KMS-11 (cell line): ENCODE measurements at regions not wholly inside any gene's neighbourhood (a gene's known extent, or its start where the extent isn't known, plus 50 kb on each side); places are given as distances from the start of the nearest gene placed in this dataset.

Source experiments
- H2AFZ ChIP-seq: fragments of 200-600 bp; sonication (generic); 2 replicates; pipeline ENCODE4 v1.6.1; 2016; ENCODE audit warnings: antibody characterized with exemption, mixed run types, low read depth
- H3K27ac ChIP-seq: fragments of 200-600 bp; sonication (generic); 2 replicates; pipeline ENCODE4 v1.6.1; 2016; ENCODE audit warnings: mild to moderate bottlenecking, mixed run types
- H3K27me3 ChIP-seq: fragments of 200-600 bp; sonication (generic); 2 replicates; pipeline ENCODE4 v1.6.1; 2017; ENCODE audit warnings: mild to moderate bottlenecking, low read depth, mixed run types, moderate library complexity; ENCODE audit not compliant: insufficient read depth
- H3K36me3 ChIP-seq: fragments of 200-600 bp; sonication (generic); 2 replicates; pipeline ENCODE4 v1.6.1; 2017; ENCODE audit warnings: mild to moderate bottlenecking, mixed run types; ENCODE audit not compliant: insufficient read depth
- H3K4me1 ChIP-seq: fragments of 200-600 bp; sonication (generic); 2 replicates; pipeline ENCODE4 v1.6.1; 2016; ENCODE audit warnings: mild to moderate bottlenecking, low read depth, mixed run types; ENCODE audit not compliant: poor library complexity, severe bottlenecking
- H3K4me2 ChIP-seq: fragments of 200-600 bp; sonication (generic); 2 replicates; pipeline ENCODE4 v1.7.0; 2016; ENCODE audit warnings: mild to moderate bottlenecking, mixed run types
- H3K4me3 ChIP-seq: fragments of 200-600 bp; sonication (generic); IDR thresholded peaks from 2 replicates; pipeline ENCODE4 v1.6.1; 2017; ENCODE audit warnings: low read depth, low read length, mixed read lengths; ENCODE audit not compliant: insufficient read depth
- H3K79me2 ChIP-seq: fragments of 200-600 bp; sonication (generic); 2 replicates; pipeline ENCODE4 v1.6.1; 2016; ENCODE audit warnings: low read depth, mixed run types; ENCODE audit not compliant: insufficient read depth
- H3K9ac ChIP-seq: fragments of 200-600 bp; sonication (generic); 2 replicates; pipeline ENCODE4 v1.6.1; 2016; ENCODE audit warnings: mild to moderate bottlenecking, mixed run types
- H4K20me1 ChIP-seq: fragments of 200-600 bp; sonication (generic); 2 replicates; pipeline ENCODE4 v1.6.1; 2016; ENCODE audit warnings: mild to moderate bottlenecking, mixed run types; ENCODE audit not compliant: insufficient read depth
- CTCF ChIP-seq: fragments of 200-600 bp; sonication (generic); conservative IDR thresholded peaks from 2 replicates; pipeline ENCODE4 v1.6.1; 2017; ENCODE audit warnings: low read depth, mild to moderate bottlenecking, antibody characterized with exemption, low read length, moderate library complexity, mixed read lengths

GRCh38 chr1:38127428-38127827 is 80.8 kb upstream of the POU3F1 start:
- H3K4me1 ChIP-seq: no peaks in the 10 kb centered on the region
- no peak overlapping the region for H2AFZ ChIP-seq
- H4K20me1 ChIP-seq: no peaks in the 10 kb centered on the region
- H3K79me2 ChIP-seq: no peaks in the 10 kb centered on the region
- H3K27me3 ChIP-seq: peaks cover 3% of the 10 kb centered on the region; the same call in 1 of the 2 replicates
- no peak overlapping the region for H3K4me2 ChIP-seq
- no peaks in the 10 kb centered on the region for H3K36me3 ChIP-seq
- H3K27ac ChIP-seq: no peak overlapping the region
- no peak overlapping the region for H3K4me3 ChIP-seq
- no peak for TF ChIP-seq CTCF
- H3K9ac ChIP-seq: no peak overlapping the region

GRCh38 chr1:38126970-38127369 is 80.4 kb upstream of the POU3F1 start:
- H3K27ac ChIP-seq: no peak overlapping the region
- no peak overlapping the region for H3K4me2 ChIP-seq
- H3K79me2 ChIP-seq: no peaks in the 10 kb centered on the region
- H3K36me3 ChIP-seq: no peaks in the 10 kb centered on the region
- no peak overlapping the region for H2AFZ ChIP-seq
- 0 out of 2 replicates have a peak, but pooled peaks cover 3% of the 10 kb centered on the region for H3K27me3 ChIP-seq
- no peak overlapping the region for H3K9ac ChIP-seq
- no peak overlapping the region for H3K4me3 ChIP-seq
- no peak for TF ChIP-seq CTCF
- no peaks in the 10 kb centered on the region for H3K4me1 ChIP-seq
- H4K20me1 ChIP-seq: no peaks in the 10 kb centered on the region

- Histone ChIP-seq H4K20me1 (no peaks in the 10 kb centered on the region), H3K4me2 (no peak overlapping the region), H2AFZ (no peak overlapping the region), H3K9ac (no peak overlapping the region), H3K4me1 (no peaks in the 10 kb centered on the region), H3K79me2 (no peaks in the 10 kb centered on the region), H3K36me3 (no peaks in the 10 kb centered on the region), H3K27me3 (0 out of 2 replicates have a peak, but pooled peaks cover 3% of the 10 kb centered on the region), H3K27ac (no peak overlapping the region), H3K4me3 (no peak overlapping the region)
- no peak for TF ChIP-seq CTCF
Observed at GRCh38 chr1:38125837-38126520, 79.4 kb upstream of the POU3F1 start.

GRCh38 chr1:38125016-38125415 is 78.4 kb upstream of the POU3F1 start:
- no peaks in the 10 kb centered on the region for H3K79me2 ChIP-seq
- no peaks in the 10 kb centered on the region for H3K4me1 ChIP-seq
- no peak for TF ChIP-seq CTCF

More at GRCh38 chr1:38125016-38125415, 78.4 kb upstream of the POU3F1 start:
- Histone ChIP-seq H3K27ac (no peak overlapping the region), H2AFZ (no peak overlapping the region), H3K9ac (no peak overlapping the region), H3K27me3 (0 out of 2 replicates have a peak, but pooled peaks cover 3% of the 10 kb centered on the region), H3K4me3 (no peak overlapping the region), H4K20me1 (no peaks in the 10 kb centered on the region), H3K4me2 (no peak overlapping the region), H3K36me3 (no peaks in the 10 kb centered on the region)
